GM12892 (cell line): ENCODE measurements at regions not wholly inside any gene's neighbourhood (a gene's known extent, or its start where the extent isn't known, plus 50 kb on each side); places are given as distances from the start of the nearest gene placed in this dataset.

Experiments
- POLR2A ChIP-seq: IDR thresholded peaks from 2 replicates; pipeline ENCODE4 v1.6.1; 2011; ENCODE audit warnings: low read depth, low read length, control low read depth
- TAF1 ChIP-seq: IDR thresholded peaks from 2 replicates; pipeline ENCODE4 v1.6.1; 2011; ENCODE audit warnings: low read depth, mild to moderate bottlenecking, control low read depth, low read length, borderline replicate concordance

- TF ChIP-seq TAF1 (no peak), POLR2A (no peak)
These were observed 230.8 kb upstream of the CDH2 start for GRCh38 chr18:28407681-28408080.
